ENCODE measurements at regions not wholly inside any gene's neighbourhood (a gene's known extent, or its start where the extent isn't known, plus 50 kb on each side); places are given as distances from the start of the nearest gene placed in this dataset.

- DNase-seq (ENCODE audit: low spot score), result no peak
- Mint-ChIP-seq H3K36me3 (ENCODE audit: low read depth) (no peaks in the 10 kb centered on the region), H3K27me3 (ENCODE audit: low read depth) (peaks cover 11% of the 10 kb centered on the region), H3K4me1 (ENCODE audit: low read depth) (peaks cover 18% of the 10 kb centered on the region), H3K4me3 (ENCODE audit: unreplicated experiment) (no peak overlapping the region), H3K9me3 (ENCODE audit: low read depth) (no peaks in the 10 kb centered on the region), H3K27ac (ENCODE audit: unreplicated experiment) (no peak overlapping the region)
- TF ChIP-seq CTCF (IDR thresholded peaks at IDR 0.05), result no peak
Observed at GRCh38 chr13:24080134-24080533, 80.4 kb upstream of the SPATA13 start.

- H3K36me3 Mint-ChIP-seq (ENCODE audit: low read depth), result peaks cover 1% of the 10 kb centered on the region
- H3K27ac Mint-ChIP-seq (ENCODE audit: unreplicated experiment), result no peak overlapping the region
- H3K27me3 Mint-ChIP-seq (ENCODE audit: low read depth), result peaks cover 21% of the 10 kb centered on the region
- DNase-seq (ENCODE audit: low spot score), result no peak
- H3K4me1 Mint-ChIP-seq (ENCODE audit: low read depth), result peaks cover 5% of the 10 kb centered on the region
- no peaks in the 10 kb centered on the region for H3K9me3 Mint-ChIP-seq (ENCODE audit: low read depth)
- no peak for TF ChIP-seq CTCF (IDR thresholded peaks at IDR 0.05)
- H3K4me3 Mint-ChIP-seq (ENCODE audit: unreplicated experiment), result no peak overlapping the region
Observed at GRCh38 chr13:24081387-24081786, 79.1 kb upstream of the SPATA13 start.

- Mint-ChIP-seq H3K9me3 (ENCODE audit: low read depth) (no peaks in the 10 kb centered on the region), H3K27ac (ENCODE audit: unreplicated experiment) (no peak overlapping the region), H3K27me3 (ENCODE audit: low read depth) (peaks cover 24% of the 10 kb centered on the region), H3K4me3 (ENCODE audit: unreplicated experiment) (no peak overlapping the region), H3K4me1 (ENCODE audit: low read depth) (peaks cover 9% of the 10 kb centered on the region), H3K36me3 (ENCODE audit: low read depth) (peaks cover 1% of the 10 kb centered on the region)
- no peak for TF ChIP-seq CTCF (IDR thresholded peaks at IDR 0.05)
- DNase-seq (ENCODE audit: low spot score), result no peak
Observed at GRCh38 chr13:24083141-24083540, 77.4 kb upstream of the SPATA13 start.

- Mint-ChIP-seq H3K4me1 (ENCODE audit: low read depth) (peaks cover 9% of the 10 kb centered on the region), H3K9me3 (ENCODE audit: low read depth) (no peaks in the 10 kb centered on the region), H3K27me3 (ENCODE audit: low read depth) (peaks cover 24% of the 10 kb centered on the region), H3K4me3 (ENCODE audit: unreplicated experiment) (no peak overlapping the region), H3K36me3 (ENCODE audit: low read depth) (peaks cover 1% of the 10 kb centered on the region), H3K27ac (ENCODE audit: unreplicated experiment) (no peak overlapping the region)
- no peak for TF ChIP-seq CTCF (IDR thresholded peaks at IDR 0.05)
- DNase-seq (ENCODE audit: low spot score), result no peak
Observed at GRCh38 chr13:24083722-24084421, 76.6 kb upstream of the SPATA13 start.

- peaks cover 24% of the 10 kb centered on the region for H3K27me3 Mint-ChIP-seq (ENCODE audit: low read depth)
- H3K36me3 Mint-ChIP-seq (ENCODE audit: low read depth), result peaks cover 3% of the 10 kb centered on the region
- peak overlapping the region; percentile 8 for H3K27ac Mint-ChIP-seq (ENCODE audit: unreplicated experiment)
Observed at GRCh38 chr13:24085662-24086061, 74.9 kb upstream of the SPATA13 start.

More at GRCh38 chr13:24085662-24086061, 74.9 kb upstream of the SPATA13 start:
- no peaks in the 10 kb centered on the region for H3K9me3 Mint-ChIP-seq (ENCODE audit: low read depth)
- TF ChIP-seq CTCF (IDR thresholded peaks at IDR 0.05), result no peak
- peaks cover 9% of the 10 kb centered on the region for H3K4me1 Mint-ChIP-seq (ENCODE audit: low read depth)
- no peak overlapping the region for H3K4me3 Mint-ChIP-seq (ENCODE audit: unreplicated experiment)
- DNase-seq (ENCODE audit: low spot score), result no peak

Data from chondrocyte (in vitro differentiated cells).